Spleen (tissue), 11 donors: ENCODE measurements at regions not wholly inside any gene's neighbourhood (a gene's known extent, or its start where the extent isn't known, plus 50 kb on each side); places are given as distances from the start of the nearest gene placed in this dataset.

ENCODE experiments used
- DNase-seq: peaks from one replicate; pipeline ENCODE4 v3.0.0-alpha.2; 2020
- H3K27ac ChIP-seq, 8 donors: fragments of 200-600 bp; sonication (generic) in 7 of 8; 1 replicate in 4 of 8; 2 replicates in 4 of 8; pipeline versions ENCODE4 v1.5.0 to v1.8.0; 2016 to 2021; ENCODE audit warnings: inconsistent platforms in 4 of 8, mild to moderate bottlenecking in 4 of 8, moderate library complexity in 1 of 8
- H3K27me3 ChIP-seq, 7 donors: fragments of 200-600 bp; sonication (generic) in 6 of 7; replicated peaks in 1 of 7; 1 replicate in 4 of 7; 2 replicates in 3 of 7; pipeline versions ENCODE4 v1.5.0 to v1.8.0; 2016 to 2021; ENCODE audit warnings: inconsistent platforms in 3 of 7, mild to moderate bottlenecking in 1 of 7
- H3K36me3 ChIP-seq, 6 donors: fragments of 200-600 bp; sonication (generic) in 5 of 6; 1 replicate in 4 of 6; 2 replicates in 2 of 6; pipeline versions ENCODE4 v1.5.0 to v1.8.0; 2016 to 2021; ENCODE audit warnings: inconsistent platforms in 2 of 6
- H3K4me1 ChIP-seq, 6 donors: fragments of 200-600 bp; sonication (generic) in 5 of 6; 1 replicate in 3 of 6; 2 replicates in 3 of 6; pipeline versions ENCODE4 v1.5.0 to v1.8.0; 2016 to 2021; ENCODE audit warnings: inconsistent platforms in 3 of 6
- H3K4me3 ChIP-seq, 8 donors: fragments of 200-600 bp; sonication (generic) in 7 of 8; 1 replicate in 4 of 8; 2 replicates in 4 of 8; pipeline versions ENCODE4 v1.5.0 to v1.8.0; 2016 to 2021; ENCODE audit warnings: inconsistent platforms in 4 of 8, mild to moderate bottlenecking in 4 of 8, moderate library complexity in 2 of 8
- H3K9me3 ChIP-seq, 8 donors: fragments of 200-600 bp; sonication (generic) in 7 of 8; 1 replicate in 4 of 8; 2 replicates in 4 of 8; pipeline versions ENCODE4 v1.5.0 to v1.8.0; 2016 to 2021; ENCODE audit warnings: inconsistent platforms in 4 of 8
- POLR2A ChIP-seq, 3 donors: fragments of 450-650 bp; IDR thresholded peaks; one replicate each; pipeline ENCODE4 v1.5.1; 2017; ENCODE audit warnings: antibody characterized with exemption in 3 of 3, mild to moderate bottlenecking in 1 of 3
- POLR2AphosphoS5 ChIP-seq, 3 donors: sonication (generic); formaldehyde crosslinking; IDR thresholded peaks; one replicate each; pipeline ENCODE4 v1.5.1; 2017; ENCODE audit warnings: antibody characterized with exemption in 3 of 3
- WGBS, 5 donors: extraction: QIAGEN DNeasy Blood & Tissue Kit in 3 of 5; methylation state at CpG; one replicate each; pipeline versions ENCODE4 v1.1.5 to v1.1.7; 2013 to 2018; 5-methylcytosine and 5-hydroxymethylcytosine counted together
- intact Hi-C: fragments of 100-400 bp; cut with DNase I; formaldehyde crosslinking; loops from one replicate; pipeline ENCODE4 v1.15.0; 2023; ENCODE audit warnings: low total_unique reads
- TF ChIP-seq, protein P1 (sequence below), 11 experiments: fragments of 200-600 bp in 7 of 11; fragments of 450-650 bp in 4 of 11; sonication (generic) in 4 of 11; IDR thresholded peaks in 8 of 11; conservative IDR thresholded peaks in 3 of 11; 1 replicate in 7 of 11; 2 replicates in 4 of 11; pipeline versions ENCODE4 v1.4.0 to v1.8.0; 2016 to 2021; ENCODE audit warnings: antibody characterized with exemption in 11 of 11, inconsistent platforms in 4 of 11, mild to moderate bottlenecking in 1 of 11
- donor health status: healthy with polysubstance abuse.
- donor health status: DM: no; HTN: no; CAD: no; lungs with moderate emphysema.
- donor health status: DM: no; HTN: no; CAD: no.
- donor health status: Bipolar disorder and iron deficiency.
- donor health status: healthy.
- donor health status: DM: no; HTN: no; CAD: no.
- donor health status: DM: yes; HTN: yes; CAD: no.

DNA sequence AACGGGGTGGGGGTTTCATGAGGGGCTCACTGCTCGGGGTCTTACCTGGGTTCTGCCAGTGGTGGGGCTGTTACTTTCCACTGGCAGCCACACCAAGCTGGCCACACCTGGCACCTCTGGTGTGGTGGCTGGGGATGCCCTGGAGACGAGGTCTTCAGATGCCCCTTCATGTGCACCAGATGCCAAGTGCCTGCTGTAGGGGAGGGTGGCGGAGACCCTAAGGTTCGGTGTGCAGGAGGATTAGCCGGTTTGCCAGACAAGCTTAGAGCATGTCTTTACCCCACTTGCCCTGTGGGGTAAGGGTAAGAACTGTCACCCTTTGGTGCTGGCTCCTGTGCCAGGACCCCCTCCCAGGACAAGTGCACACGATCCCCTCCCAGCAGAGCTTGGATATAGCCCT lies 188.3 kb downstream of the TJP1 start:
- H3K4me1 ChIP-seq = no peaks in the 10 kb centered on the region
- TF ChIP-seq POLR2A (IDR thresholded peaks at IDR 0.05) (no peak), POLR2AphosphoS5 (IDR thresholded peaks at IDR 0.05) (no peak)
- TF ChIP-seq, protein P1, sequence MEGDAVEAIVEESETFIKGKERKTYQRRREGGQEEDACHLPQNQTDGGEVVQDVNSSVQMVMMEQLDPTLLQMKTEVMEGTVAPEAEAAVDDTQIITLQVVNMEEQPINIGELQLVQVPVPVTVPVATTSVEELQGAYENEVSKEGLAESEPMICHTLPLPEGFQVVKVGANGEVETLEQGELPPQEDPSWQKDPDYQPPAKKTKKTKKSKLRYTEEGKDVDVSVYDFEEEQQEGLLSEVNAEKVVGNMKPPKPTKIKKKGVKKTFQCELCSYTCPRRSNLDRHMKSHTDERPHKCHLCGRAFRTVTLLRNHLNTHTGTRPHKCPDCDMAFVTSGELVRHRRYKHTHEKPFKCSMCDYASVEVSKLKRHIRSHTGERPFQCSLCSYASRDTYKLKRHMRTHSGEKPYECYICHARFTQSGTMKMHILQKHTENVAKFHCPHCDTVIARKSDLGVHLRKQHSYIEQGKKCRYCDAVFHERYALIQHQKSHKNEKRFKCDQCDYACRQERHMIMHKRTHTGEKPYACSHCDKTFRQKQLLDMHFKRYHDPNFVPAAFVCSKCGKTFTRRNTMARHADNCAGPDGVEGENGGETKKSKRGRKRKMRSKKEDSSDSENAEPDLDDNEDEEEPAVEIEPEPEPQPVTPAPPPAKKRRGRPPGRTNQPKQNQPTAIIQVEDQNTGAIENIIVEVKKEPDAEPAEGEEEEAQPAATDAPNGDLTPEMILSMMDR (IDR thresholded peaks at IDR 0.05 in 8 of 11, conservative IDR thresholded peaks at IDR 0.05 in 3 of 11) = no peak
- no peak overlapping the region for H3K4me3 ChIP-seq
- no peaks in the 10 kb centered on the region for H3K36me3 ChIP-seq
- no peak overlapping the region for H3K27ac ChIP-seq
- DNase-seq = no peak
- H3K9me3 ChIP-seq = no peaks in the 10 kb centered on the region
- intact Hi-C loops = no loop called here
- H3K27me3 ChIP-seq = peaks cover 0 to 20% (median 0%) of the 10 kb centered on the region in 7 donors
- WGBS, 5 donors = 83 to 90% (median 88%) methylated on average over 7 of the region's 7 CpGs

DNA sequence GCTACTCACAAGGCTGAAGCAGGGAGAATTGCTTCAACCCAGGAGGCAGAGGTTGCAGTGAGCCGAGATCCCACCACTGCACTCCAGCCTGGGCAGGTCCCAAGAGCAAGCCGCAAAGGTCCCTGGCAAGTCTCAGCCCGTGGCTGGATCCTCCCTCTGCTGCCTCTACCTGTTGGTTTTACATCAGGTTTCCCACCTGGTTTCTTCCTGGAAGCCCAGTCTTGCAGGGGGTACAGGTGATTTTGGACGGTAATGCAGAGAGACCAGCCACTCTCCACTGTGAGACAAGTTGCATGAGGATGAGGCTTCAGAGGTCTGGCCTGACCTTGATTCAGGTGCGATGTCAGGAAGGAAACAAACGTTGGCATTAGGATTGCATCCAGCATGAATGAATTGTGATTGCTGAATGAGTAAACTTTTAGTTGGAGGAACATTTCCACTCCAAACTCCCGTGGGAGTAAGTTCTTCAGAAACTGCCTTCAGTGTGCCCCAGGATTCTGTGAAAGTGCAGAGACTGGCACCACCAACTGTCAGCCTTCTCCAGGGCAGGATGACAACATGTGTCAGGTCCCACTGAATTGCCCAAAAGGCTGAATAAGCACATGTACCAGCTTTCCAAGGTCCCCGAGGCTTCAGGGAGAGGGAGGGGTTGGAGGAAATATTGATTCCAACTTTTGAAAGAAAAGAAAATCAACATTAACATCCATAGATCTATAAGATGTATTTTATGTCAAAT lies 189.4 kb downstream of the TJP1 start:
- TF ChIP-seq, protein P1 (IDR thresholded peaks at IDR 0.05 in 8 of 11, conservative IDR thresholded peaks at IDR 0.05 in 3 of 11) = no peak
- TF ChIP-seq POLR2A (IDR thresholded peaks at IDR 0.05) (no peak), POLR2AphosphoS5 (IDR thresholded peaks at IDR 0.05) (no peak)
- no peak overlapping the region for H3K27ac ChIP-seq
- no peaks in the 10 kb centered on the region for H3K4me1 ChIP-seq
- H3K9me3 ChIP-seq = no peaks in the 10 kb centered on the region
- H3K4me3 ChIP-seq = no peak overlapping the region
- intact Hi-C loops = no loop called here
- H3K27me3 ChIP-seq = peaks cover 0 to 20% (median 0%) of the 10 kb centered on the region in 7 donors
- WGBS, 5 donors = 65 to 75% (median 70%) methylated on average over 7 to 8 of the region's 8 CpGs
- no peak for DNase-seq
- no peaks in the 10 kb centered on the region for H3K36me3 ChIP-seq

DNA sequence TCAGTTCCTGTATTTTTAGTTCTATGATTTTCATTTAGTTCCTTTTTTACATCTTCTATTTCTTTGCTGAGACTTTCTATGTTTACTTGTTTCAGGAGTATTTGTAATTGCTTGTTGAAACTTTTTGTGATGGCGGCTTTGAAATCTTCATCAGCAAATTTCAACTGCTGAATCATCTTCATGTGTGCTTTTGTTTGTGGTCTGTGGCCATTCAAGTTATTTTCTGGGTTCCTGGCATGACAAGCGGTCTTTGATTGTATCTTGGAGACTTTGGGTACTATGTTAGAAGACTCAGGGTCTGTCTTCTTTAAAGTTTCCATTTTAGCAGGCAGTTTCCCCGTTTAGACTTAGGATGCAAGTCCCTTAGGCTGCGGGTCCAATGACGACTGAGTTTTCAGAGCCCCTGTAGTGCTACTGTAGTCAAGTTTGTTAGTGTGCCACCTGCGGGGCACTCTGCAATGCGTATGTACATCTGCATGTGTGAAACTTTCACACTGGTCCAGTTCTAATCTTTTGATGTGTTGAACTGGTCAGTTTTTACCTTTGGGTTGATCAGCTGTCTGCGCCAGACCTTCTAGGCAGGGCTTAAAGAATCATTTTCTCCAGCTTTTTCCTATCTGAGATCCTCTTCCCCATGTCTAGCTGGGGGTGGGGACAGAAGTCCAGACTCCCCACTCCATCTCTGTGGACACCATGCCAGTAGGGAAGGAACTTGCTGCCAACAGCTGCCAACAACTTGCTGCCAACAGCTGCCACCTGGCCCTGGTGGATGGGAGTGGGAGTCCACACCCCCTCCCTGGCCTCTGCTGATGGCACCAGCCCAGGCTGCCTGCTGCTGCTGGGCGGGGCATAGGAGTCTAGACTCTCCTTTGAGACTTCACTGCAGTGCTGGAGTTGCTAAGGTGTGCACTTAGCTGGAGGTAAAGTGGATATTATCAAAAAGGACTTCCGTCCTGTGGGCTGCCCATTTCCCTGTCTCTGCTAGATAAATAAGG lies 190.9 kb downstream of the TJP1 start:
- 58 to 70% (median 64%) methylated on average over 10 of the region's 10 CpGs for WGBS, 5 donors
- H3K36me3 ChIP-seq = no peaks in the 10 kb centered on the region
- H3K4me3 ChIP-seq = no peak overlapping the region
- TF ChIP-seq, protein P1 (IDR thresholded peaks at IDR 0.05 in 8 of 11, conservative IDR thresholded peaks at IDR 0.05 in 3 of 11) = no peak
- no peak for TF ChIP-seq POLR2A (IDR thresholded peaks at IDR 0.05)
- TF ChIP-seq POLR2AphosphoS5 (IDR thresholded peaks at IDR 0.05) = no peak
- peaks cover 0 to 20% (median 0%) of the 10 kb centered on the region in 7 donors for H3K27me3 ChIP-seq
- no peak overlapping the region for H3K27ac ChIP-seq
- intact Hi-C loops = no loop called here
- H3K4me1 ChIP-seq = no peaks in the 10 kb centered on the region
- no peak for DNase-seq
- H3K9me3 ChIP-seq = peaks cover 0 to under 1% (median 0%) of the 10 kb centered on the region in 8 donors

DNA sequence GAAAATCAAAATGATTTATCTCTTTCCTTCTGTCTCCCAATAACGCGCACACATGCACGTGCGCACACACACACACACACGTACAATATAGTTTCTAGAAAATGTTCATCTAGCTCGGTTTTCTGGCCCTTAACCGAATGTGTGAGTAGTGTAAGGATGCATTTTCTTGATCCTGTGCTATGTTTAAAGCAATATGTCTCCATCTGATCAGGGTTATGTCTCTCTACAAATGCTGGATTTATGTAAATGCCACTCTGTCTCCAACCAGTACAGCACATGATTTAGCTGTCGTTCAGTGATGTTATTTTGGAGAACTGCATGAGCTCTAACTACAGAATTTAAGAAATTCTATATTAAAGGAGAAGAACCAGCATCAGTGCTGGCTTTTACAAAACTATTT lies 198.0 kb downstream of the TJP1 start:
- no peak for DNase-seq
- no peaks in the 10 kb centered on the region for H3K4me1 ChIP-seq
- WGBS, 5 donors = 78 to 90% (median 87%) methylated on average over 8 of the region's 8 CpGs

More for the DNA sequence above, 198.0 kb downstream of the TJP1 start:
- intact Hi-C loops = no loop called here
- TF ChIP-seq POLR2AphosphoS5 (IDR thresholded peaks at IDR 0.05) = no peak
- TF ChIP-seq, protein P1 (IDR thresholded peaks at IDR 0.05 in 8 of 11, conservative IDR thresholded peaks at IDR 0.05 in 3 of 11) = no peak
- no peak for TF ChIP-seq POLR2A (IDR thresholded peaks at IDR 0.05)
- H3K4me3 ChIP-seq = no peak overlapping the region
- no peaks in the 10 kb centered on the region for H3K36me3 ChIP-seq
- peaks cover 0 to 7% (median 0%) of the 10 kb centered on the region in 8 donors for H3K9me3 ChIP-seq
- H3K27ac ChIP-seq = no peak overlapping the region
- no peaks in the 10 kb centered on the region for H3K27me3 ChIP-seq
